Heart right ventricle (tissue), 16 donors: ENCODE measurements at regions not wholly inside any gene's neighbourhood (a gene's known extent, or its start where the extent isn't known, plus 50 kb on each side); places are given as distances from the start of the nearest gene placed in this dataset.

Experiments used
- ATAC-seq, 8 donors: fragments of 200-7000 bp; cut with Tn5 transposase; one replicate each; pipeline ENCODE4 v1.9.1; 2020; ENCODE audit warnings: mild to moderate bottlenecking in 8 of 8, moderate library complexity in 8 of 8, moderate number of reproducible peaks in 1 of 8
- DNase-seq, 2 donors: peaks; one replicate each; pipeline ENCODE4 v3.0.0-alpha.2; 2020
- H3K27ac ChIP-seq, 10 donors: fragments of 200-600 bp; sonication (generic) in 2 of 10; one replicate each; pipeline versions ENCODE4 v1.5.0 to v1.8.0; 2020 to 2022; ENCODE audit warnings: mild to moderate bottlenecking in 3 of 10
- H3K27me3 ChIP-seq, 7 donors: fragments of 200-600 bp; one replicate each; pipeline ENCODE4 v1.8.0; 2021 to 2022; ENCODE audit warnings: mild to moderate bottlenecking in 2 of 7
- H3K36me3 ChIP-seq, 9 donors: fragments of 200-600 bp; sonication (generic) in 1 of 9; one replicate each; pipeline versions ENCODE4 v1.5.0 to v1.8.0; 2020 to 2022; ENCODE audit warnings: mild to moderate bottlenecking in 2 of 9
- H3K4me1 ChIP-seq, 9 donors: fragments of 200-600 bp; sonication (generic) in 1 of 9; one replicate each; pipeline versions ENCODE4 v1.5.0 to v1.8.0; 2020 to 2022; ENCODE audit warnings: mild to moderate bottlenecking in 4 of 9
- H3K4me3 ChIP-seq, 10 donors: fragments of 200-600 bp; sonication (generic) in 2 of 10; one replicate each; pipeline versions ENCODE4 v1.5.0 to v1.8.0; 2020 to 2022; ENCODE audit warnings: mild to moderate bottlenecking in 7 of 10, moderate library complexity in 2 of 10
- H3K9me3 ChIP-seq, 11 donors: fragments of 200-600 bp in 10 of 11; sonication (generic) in 2 of 11; one replicate each; pipeline versions ENCODE4 v1.5.0 to v1.8.0; 2013 to 2022; ENCODE audit warnings: mild to moderate bottlenecking in 2 of 11, control low read depth in 1 of 11, moderate library complexity in 1 of 11
- CTCF ChIP-seq, 9 donors: fragments of 200-600 bp; sonication (generic) in 2 of 9; IDR thresholded peaks; one replicate each; pipeline versions ENCODE4 v1.5.0 to v1.8.0; 2021 to 2022; ENCODE audit warnings: antibody characterized with exemption in 9 of 9, mild to moderate bottlenecking in 5 of 9, moderate library complexity in 1 of 9
- WGBS, 2 donors: extraction: QIAGEN DNeasy Blood & Tissue Kit; methylation state at CpG; one replicate each; pipeline ENCODE4 v1.1.7; 2013; ENCODE audit warnings: inconsistent platforms in 1 of 2; 5-methylcytosine and 5-hydroxymethylcytosine counted together
- intact Hi-C, 10 donors: fragments of 100-400 bp; cut with DNase I; formaldehyde crosslinking; loops; one replicate each; pipeline versions ENCODE4 v1.11.1 to v1.14.2; 2022
- donor health status: Arrhythmogenic right ventricular cardiomyopathy.
- donor health status: ischemic (EF 13 %, LVEDD 7.1; RV severe dilation, severe dysfunction).
- donor health status: healthy with polysubstance abuse.
- donor health status: DM: no; HTN: yes; CAD: no.
- donor health status: DM: no; HTN: no; CAD: no.
- donor health status: ischemic (EF 25% LVEDD 6.9; RV normal size, moderate dysfunction).
- donor health status: ischemic (EF 25% LVEDD 5.7; RV mildly dilated, moderate dysfunction).
- donor health status: healthy.
- donor health status: DM: yes; HTN: yes; CAD: no.
- donor health status: Ischemic cardiomyopathy.
- donor health status: ischemic (EF 35%, LVEDD 5.7; RV mildly dilated, moderate dysfunction).
- donor health status: nonischemic (EF 11% LVEDD 7.7; RV severe dilation, severe dysfunction).
- donor health status: DM: yes; HTN: yes; CAD: no.
- donor health status: PGD.
- donor health status: ischemic (EF 29% LVEDD 5.4; RV normal size, mild dysfunction).
- donor health status: nonischemic (EF 23%, LVEDD 6.1; RV moderate dilation, normal function).

- Histone ChIP-seq H3K9me3 (peaks cover 0 to under 1% (median 0%) of the 10 kb centered on the region in 11 donors), H3K27me3 (no peaks in the 10 kb centered on the region), H3K4me1 (peaks cover 0 to 3% (median 2%) of the 10 kb centered on the region in 9 donors), H3K36me3 (no peaks in the 10 kb centered on the region), H3K27ac (no peak overlapping the region), H3K4me3 (no peak overlapping the region)
- intact Hi-C loops, result no loop called here
- 94 to 98% methylated on average over 6 of the region's 6 CpGs for WGBS, 2 donors
- ATAC-seq (no peak), DNase-seq (no peak)
- TF ChIP-seq CTCF (IDR thresholded peaks at IDR 0.05), result no peak
These were observed 77.3 kb upstream of the GADD45A start for GRCh38 chr1:67607699-67608098.

- WGBS, 2 donors, result 72 to 75% methylated on average over 11 of the region's 11 CpGs
- ATAC-seq (no peak), DNase-seq (no peak)
- Histone ChIP-seq H3K36me3 (no peaks in the 10 kb centered on the region), H3K4me3 (no peak overlapping the region), H3K9me3 (no peaks in the 10 kb centered on the region), H3K4me1 (peaks cover 0 to 12% (median 8%) of the 10 kb centered on the region in 9 donors), H3K27me3 (no peaks in the 10 kb centered on the region), H3K27ac (no peak overlapping the region)
- no peak for TF ChIP-seq CTCF (IDR thresholded peaks at IDR 0.05)
- intact Hi-C loops, result no loop called here
These were observed 76.1 kb upstream of the GADD45A start for GRCh38 chr1:67608661-67609576.

GRCh38 chr1:67609577-67610341, 75.2 kb upstream of the GADD45A start:
- Histone ChIP-seq H3K4me1 (peaks cover 0 to 12% (median 8%) of the 10 kb centered on the region in 9 donors), H3K36me3 (no peaks in the 10 kb centered on the region), H3K9me3 (no peaks in the 10 kb centered on the region), H3K27ac (no peak overlapping the region), H3K4me3 (no peak overlapping the region), H3K27me3 (no peaks in the 10 kb centered on the region)
- no peak for TF ChIP-seq CTCF (IDR thresholded peaks at IDR 0.05)
- DNase-seq, result no peak
- no peak for ATAC-seq
- WGBS, 2 donors, result 93 to 94% methylated on average over 10 of the region's 10 CpGs
- intact Hi-C loops, result no loop called here

GRCh38 chr1:67610450-67610849, 74.6 kb upstream of the GADD45A start:
- WGBS, 2 donors, result 92 to 99% methylated on average over 5 of the region's 5 CpGs
- intact Hi-C loops, result no loop called here
- peaks cover 0 to 12% (median 8%) of the 10 kb centered on the region in 9 donors for H3K4me1 ChIP-seq
- DNase-seq (no peak), ATAC-seq (no peak)
- no peak overlapping the region for H3K4me3 ChIP-seq
- TF ChIP-seq CTCF (IDR thresholded peaks at IDR 0.05), result no peak
- no peaks in the 10 kb centered on the region for H3K36me3 ChIP-seq
- H3K9me3 ChIP-seq, result no peaks in the 10 kb centered on the region
- no peaks in the 10 kb centered on the region for H3K27me3 ChIP-seq
- no peak overlapping the region for H3K27ac ChIP-seq
